Hematopoietic multipotent progenitor cell treated with erythropoietin and hydrocortisone succinate and interleukin-3 and kit ligand, for 6 days (in vitro differentiated cells): ENCODE measurements at regions not wholly inside any gene's neighbourhood (a gene's known extent, or its start where the extent isn't known, plus 50 kb on each side); places are given as distances from the start of the nearest gene placed in this dataset.
"Not testable (repeated sequence)": the region's sequence is repeated elsewhere in the genome, so short reads cannot be mapped to it uniquely, and the experiment has no call there.

Experiments
- DNase-seq: peaks from one replicate; pipeline ENCODE4 v3.0.0-alpha.2; 2015

DNA sequence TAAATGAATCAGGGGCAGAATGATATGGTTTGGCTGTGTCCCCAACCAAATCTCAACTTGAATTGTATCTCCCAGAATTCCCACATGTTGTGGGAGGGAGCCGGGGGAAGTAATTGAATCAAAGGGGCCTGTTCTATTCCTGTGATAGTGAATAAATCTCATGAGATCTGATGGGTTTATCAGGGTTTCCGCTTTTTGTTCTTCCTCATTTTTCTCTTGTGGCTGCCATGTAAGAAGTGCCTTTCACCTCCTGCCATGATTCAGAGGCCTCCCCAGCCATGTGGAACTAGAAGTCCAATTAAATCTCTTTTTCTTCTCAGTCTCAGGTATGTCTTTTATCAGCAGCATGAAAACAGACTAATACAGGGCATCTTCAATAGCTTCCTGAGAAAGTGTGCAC, 107.0 kb downstream of the OTUD1 start:
- not testable (repeated sequence) for DNase-seq

DNA sequence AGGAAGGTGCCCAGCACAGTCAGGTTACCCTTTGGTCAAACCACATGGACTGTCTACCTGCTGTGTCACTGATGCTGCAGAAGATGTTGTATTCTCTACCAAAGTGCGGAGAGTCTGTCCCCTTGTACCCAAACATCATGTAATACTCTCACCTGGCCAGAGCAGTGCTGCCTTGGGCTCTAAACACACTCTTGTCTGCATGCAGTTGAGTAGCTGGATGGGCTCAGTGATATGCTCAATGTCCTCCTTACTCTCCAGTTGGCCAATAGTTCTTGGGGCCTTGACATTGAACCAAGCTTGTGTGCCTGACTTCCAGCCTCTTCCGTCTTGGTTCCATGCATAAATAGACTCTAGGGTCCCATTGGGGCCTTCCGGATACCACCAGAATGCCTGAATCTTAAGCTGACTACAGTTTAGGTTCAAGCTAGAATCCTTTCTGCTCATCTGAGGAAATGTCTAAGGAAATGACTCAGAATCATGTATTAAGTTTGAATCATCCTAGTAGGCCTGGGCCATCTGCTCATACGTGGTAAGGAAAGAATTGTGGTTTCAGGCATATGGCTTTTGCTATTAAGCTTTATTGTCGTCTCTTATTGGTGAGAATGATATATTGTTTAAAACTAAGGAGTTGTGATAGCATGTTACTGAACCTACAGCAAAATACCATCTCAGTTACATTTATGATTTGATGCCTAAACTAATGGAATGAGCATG, 118.0 kb downstream of the OTUD1 start:
- no peak for DNase-seq

DNA sequence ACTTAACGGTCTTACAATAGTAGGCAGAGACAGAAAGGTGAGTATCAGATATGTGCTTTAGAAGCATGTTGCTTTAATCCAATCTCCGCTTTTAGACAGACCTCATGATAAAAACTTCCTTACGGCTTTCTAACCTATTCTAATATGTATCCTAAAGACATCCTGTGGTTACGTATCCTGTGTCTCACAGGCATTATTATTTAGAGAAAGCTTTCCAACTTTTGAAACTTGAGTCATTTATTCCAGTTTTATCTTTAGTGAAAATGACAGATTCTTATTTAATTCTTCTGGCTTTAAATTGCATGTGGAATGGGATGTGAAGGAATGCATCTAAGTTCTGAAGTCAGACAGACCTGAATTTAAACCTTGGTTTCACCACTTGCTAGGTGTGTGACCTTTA, 118.9 kb downstream of the OTUD1 start:
- no peak for DNase-seq

DNA sequence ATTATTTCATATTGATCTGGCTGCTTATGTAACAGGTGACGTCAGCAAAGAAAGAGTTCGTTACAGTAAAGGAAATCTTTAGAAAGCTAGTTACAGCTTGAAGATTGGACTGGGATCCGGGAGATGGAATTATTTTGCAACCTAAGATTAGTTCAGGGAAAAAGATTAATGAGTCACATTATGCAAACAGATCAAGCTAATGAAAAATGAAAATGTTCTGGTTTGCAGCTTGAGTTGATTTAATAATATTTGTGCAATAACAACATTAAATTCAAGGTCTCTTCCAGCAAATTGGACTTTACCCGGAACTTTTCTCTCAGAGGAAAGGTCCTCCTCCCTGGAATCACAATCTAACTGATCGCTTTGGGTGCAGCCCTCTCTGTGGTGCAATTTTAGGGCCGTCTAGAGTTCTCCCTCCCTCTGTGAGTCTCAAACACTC, 119.5 kb downstream of the OTUD1 start:
- DNase-seq, result no peak

DNA sequence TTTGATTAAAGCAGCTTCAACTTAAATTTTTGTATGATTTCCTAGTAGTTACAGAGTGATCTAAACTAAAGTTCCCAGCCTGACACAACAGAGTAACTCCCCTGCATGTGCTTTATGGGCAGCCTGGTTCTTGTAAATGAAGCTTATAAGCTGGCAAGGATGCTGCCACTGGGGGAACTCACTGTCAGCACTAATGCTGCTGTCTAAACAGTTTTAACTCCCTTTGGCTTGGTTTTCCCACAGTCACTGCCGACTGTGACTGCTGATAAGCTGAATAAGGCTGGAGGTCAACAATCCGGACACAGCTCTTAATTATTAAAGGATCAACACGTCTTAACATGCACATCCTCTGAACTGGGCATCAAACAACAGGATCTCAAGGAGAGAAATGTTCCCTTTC, 130.1 kb downstream of the OTUD1 start:
- DNase-seq, result no peak

DNA sequence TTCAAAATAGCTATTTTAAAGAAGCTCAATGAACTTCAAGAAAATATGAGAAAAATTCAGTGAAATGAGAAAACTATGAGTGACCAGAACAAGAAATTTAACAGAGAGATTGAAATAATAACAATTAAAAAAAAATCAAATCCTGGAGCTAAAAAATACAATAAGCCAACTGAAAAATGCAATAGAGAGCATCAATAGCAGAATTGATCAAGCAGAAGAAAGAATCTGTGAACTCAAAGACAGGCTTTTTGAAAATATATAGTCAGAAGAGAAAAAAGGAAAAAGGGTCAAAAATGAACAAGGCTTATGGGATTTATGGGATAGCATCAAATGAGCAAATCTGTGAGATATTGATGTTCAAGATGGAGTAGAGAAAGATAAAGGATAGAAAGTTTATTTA, 133.0 kb downstream of the OTUD1 start:
- no peak for DNase-seq

DNA sequence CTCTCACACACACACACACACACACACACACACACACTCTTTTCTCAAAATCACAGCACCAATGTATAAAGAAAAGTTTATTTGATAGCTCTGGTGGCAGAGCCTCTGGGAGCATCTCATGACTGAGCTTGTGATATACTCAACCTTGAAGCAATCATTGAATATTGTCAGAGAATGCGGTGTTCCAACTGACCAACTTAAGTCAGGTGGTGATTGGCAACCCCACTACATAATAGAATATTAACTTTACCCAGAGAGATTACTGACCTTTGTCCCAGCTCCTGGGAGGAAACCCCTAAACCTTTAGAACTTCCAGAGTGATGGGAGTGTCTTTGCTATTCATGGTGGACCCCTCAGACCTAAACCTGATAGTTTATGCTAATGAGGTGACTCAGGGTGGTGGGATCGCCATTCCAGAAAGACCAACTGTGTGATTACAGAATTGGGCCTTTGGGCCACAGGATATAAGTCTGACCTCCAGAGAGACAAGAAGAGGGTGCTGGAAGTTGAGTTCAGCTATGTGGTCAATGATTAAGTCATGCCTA, 143.1 kb downstream of the OTUD1 start:
- DNase-seq, result no peak

DNA sequence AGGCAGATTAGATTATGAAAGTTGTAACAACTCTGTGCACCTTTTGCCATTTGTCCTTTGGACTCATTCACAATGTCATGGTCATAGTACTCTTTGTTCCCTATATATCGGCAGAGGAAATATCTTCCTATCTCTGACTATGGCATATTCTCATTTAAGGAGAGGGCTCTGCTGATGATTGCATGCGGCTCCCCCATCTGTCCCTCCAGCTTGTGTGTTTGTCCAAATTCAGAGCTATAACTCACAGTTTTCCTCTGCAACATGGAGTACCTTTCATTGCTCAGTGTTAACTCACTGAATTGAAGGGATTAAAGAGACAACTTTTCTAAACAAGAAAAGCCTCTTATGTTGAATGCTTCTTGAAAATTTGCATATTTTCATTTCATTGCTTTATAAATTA, 145.5 kb downstream of the OTUD1 start:
- DNase-seq, result no peak

DNA sequence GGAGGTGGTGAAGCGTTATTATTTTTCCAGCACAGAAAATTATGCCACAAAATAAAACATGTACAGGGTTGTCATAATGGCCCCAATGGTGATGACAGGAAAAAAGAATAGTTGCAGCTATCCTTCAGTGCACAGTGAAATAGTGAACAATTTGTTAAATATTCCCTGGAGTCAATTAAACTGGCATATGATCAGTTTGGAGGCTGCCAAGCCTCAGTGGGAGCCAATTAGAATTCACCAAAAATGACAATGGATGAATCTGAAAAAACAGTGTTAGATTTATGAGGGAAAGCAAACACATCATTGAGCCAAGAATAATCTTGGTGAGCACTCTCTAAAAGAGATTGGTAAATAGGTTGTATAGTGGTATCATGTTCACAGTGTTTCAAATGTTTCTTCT, 146.3 kb downstream of the OTUD1 start:
- no peak for DNase-seq

DNA sequence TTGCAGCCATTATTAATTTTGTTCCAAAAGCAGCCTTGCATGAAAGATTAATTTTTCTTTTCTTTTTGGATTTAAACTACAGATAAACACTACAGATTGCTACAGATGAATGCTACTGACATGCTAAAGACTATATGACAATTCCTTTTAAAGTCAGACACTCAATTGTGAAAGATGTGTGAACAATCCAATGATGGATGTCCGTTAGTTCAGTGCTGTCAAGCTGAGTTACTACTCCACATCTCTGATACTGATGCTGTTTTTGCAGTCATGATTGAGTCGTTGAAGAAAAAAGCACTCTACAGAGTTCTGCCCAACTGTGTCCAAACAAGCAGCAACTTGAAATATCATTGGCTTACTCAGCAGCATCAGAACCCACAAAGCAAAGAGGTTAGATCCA, 146.8 kb downstream of the OTUD1 start:
- DNase-seq, result no peak

DNA sequence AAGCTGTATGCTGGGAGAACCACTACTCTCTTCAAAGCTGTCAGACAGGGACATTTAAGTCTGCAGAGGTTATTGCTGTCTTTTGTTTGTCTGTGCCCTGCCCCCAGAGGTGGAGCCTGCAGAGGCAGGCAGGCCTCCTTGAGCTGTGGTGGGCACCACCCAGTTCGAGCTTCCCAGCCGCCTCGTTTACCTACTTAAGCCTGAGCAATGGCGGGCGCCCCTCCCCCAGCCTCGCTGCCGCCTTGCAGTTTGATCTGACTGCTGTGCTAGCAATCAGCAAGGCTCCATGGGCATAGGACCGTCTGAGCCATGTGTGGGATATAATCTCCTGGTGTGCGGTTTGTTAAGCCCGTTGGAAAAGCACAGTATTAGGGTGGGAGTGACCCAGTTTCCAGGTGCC, 156.4 kb downstream of the OTUD1 start:
- not testable (repeated sequence) for DNase-seq

DNA sequence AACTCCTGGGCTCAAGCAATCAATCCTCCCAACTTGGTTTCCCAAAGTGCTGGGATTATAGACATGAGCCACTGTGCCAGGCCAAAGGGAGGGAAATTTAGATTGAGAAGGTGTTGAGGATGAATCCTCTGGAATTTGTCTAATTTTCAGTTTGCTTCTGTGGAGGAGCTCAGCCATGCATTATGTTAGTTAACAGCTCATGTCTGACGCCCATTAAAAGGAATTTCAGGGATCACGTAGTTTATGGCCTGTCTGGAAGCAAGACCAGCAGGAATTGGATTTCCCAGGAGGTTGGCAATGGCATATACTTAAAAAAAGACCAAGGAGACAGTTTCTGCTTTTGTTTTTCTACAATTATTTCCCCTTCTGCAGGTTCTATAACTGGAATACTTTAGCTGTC, 165.7 kb downstream of the OTUD1 start:
- no peak for DNase-seq

DNA sequence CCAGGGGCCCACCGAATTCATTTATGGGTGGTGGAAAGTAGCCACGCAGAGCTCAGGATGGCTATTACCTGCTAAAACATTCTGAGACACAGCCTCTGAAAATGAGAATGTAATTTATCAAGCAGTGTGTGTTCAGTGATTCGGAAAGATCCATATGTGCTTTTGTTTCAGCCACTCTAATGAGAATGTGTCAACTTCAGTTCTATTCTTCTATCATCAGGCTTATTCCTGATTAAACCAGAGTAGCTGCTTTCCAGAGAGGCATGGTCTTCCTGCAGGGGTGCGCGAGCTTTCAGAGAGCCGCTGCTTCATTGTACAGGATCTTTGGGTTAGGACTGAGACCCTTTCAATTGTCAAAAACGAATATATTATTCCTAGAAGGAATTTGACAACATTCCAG, 167.6 kb downstream of the OTUD1 start:
- DNase-seq, result no peak

DNA sequence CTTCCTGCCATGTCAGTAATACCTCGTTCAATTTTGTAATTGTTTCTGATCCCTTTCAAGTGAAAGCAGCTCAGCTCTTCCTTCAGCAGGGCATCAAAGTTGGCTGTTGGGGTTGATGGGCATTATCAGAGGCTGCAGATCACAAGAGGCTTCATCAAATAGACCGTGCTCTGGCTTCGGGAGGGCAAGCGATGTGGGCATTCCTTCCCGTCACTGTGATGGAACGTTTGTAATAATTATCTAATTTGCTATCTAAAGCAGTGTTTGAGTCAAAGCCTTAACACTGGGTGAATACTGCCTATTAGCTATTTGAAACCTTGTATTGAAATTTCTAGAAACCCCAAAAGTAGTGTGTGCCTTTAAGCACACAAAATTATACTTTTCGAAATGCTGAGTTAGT, 170.1 kb downstream of the OTUD1 start:
- no peak for DNase-seq

DNA sequence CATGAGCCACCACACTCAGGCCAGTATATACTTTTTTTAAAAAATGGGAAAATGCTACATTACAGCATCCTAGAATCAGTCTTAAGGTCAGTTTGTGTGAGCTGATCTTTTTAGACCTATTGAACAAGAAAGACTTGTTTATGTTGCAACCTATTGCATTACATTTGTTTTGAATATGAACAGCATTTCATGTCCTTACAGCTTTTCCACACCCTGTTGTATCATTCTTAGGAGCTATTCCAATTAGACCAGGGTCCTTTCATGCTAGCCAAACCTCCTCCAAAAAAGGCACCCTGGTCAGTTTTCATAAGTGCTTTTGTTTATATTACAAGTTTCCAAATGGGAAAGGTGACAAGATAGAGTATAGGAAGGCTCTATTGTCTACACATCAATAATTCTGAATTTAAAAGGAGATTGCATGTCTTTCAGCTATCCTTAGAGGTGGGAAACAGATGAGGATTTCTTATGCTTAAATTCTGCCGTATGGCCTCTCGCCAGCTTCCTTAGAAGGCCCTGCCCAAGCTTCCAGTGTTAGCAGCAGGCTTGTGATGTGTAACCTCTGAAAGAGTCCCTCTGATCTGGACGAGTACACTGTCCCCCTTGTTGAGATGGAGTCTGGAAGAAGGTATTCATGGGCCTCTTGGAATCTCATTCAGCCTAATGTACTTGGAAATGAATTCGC, 171.9 kb downstream of the OTUD1 start:
- DNase-seq, result no peak

DNA sequence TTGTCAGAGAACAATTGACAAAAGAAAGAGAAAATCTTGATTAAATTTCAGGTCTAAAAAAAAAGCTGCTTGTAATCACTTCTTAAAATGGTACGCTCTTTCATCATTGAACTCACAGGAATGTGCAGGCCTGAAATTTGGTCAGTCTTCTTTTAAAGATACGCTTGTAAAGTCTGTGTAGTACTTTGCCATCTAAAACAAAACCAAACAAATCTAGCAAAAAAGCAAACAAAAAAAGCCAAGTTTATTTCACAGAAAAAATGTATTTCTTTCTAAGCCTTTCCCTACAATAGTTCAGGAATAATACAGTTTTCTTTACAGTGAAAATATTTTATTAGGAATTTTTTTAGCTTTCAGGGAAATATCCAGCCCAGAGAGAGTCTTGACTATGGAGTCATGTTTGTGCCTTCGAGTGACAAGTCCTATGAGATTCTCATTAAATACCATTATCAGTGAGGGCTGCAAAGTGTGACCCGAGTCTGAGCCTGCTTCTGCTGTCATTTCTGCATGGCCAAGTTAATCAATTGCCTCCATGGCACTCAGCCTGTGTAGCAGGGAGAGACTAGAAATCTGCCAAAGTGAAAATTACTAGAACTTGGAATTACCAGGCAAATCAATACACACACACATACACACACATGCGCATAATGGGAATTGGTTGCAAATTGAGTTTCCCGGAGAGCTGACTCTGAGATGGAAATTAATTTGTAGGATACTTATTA, 172.6 kb downstream of the OTUD1 start:
- no peak for DNase-seq

DNA sequence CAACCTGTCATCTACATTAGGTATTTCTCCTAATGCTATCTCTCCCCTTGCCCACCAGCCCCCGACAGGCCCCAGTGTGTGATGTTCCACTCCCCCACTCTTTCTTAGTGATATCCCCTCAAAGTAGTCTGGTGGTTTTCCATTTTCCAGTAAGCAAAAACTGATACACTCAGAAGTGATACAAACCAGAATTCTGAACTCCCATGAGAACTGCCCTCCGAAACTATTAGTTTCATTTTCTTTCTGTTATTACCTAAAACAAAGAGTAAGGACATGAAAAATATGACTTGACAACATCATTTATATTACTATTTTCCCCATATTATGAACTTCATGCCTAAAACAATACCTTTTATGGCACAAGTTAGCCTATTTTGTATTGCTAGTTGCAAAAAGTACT, 175.0 kb downstream of the OTUD1 start:
- DNase-seq, result no peak

DNA sequence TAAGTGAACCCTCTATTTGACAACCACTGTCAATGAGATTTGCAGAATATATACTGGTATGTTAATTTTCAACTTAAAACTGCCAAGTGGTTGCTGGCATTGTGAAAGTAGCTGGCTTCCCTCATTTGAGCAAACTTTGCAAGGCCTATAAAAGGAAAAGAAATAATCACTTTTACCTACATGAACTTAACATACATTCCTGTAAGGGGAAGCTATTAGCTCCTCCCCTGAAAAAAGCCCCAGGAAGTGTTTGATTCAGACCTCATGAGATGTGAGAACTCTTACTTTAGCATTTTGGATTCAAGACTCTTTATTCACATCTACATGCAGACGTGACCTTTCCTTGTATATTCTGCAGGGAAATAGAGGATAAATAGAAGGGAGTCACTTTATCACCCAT, 175.6 kb downstream of the OTUD1 start:
- no peak for DNase-seq

DNA sequence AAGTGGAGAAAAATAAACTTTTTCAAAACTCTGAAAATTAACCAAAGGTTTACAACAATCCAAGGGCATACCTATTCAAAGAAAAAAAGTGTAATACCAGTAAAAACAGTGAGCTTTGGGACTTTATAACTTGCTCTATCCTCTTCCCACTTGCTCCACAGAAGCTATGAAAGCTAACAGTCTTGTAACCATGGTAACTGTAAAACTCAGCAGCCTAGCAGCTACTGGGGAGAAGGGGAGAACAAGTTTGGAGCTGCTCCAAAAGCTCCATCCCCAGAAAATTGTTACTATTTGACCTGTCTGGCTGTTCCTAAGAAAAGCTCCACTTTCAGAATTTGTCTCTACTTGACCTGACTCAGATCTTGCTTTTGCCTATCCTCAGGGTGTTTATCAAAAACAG, 191.5 kb downstream of the OTUD1 start:
- DNase-seq, result no peak

DNA sequence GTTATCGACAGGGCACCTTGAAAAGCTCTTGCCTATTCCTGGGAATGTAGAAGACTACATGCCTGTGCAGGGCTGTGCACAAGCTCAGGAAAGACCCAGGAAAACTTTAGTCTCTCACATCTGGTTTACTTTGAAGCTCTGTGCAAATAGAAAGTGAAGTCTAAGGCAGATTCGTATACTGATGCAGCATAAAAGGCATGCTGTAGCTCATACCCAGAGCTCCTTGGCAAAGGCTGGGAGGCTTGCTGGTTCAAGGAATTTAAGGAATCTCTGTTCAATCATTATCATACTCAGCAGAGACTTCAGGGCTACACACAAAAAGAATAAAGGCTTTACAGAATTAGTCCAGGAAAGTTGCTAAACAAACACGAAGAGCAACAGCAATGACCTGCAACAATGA, 192.0 kb downstream of the OTUD1 start:
- DNase-seq, result no peak

DNA sequence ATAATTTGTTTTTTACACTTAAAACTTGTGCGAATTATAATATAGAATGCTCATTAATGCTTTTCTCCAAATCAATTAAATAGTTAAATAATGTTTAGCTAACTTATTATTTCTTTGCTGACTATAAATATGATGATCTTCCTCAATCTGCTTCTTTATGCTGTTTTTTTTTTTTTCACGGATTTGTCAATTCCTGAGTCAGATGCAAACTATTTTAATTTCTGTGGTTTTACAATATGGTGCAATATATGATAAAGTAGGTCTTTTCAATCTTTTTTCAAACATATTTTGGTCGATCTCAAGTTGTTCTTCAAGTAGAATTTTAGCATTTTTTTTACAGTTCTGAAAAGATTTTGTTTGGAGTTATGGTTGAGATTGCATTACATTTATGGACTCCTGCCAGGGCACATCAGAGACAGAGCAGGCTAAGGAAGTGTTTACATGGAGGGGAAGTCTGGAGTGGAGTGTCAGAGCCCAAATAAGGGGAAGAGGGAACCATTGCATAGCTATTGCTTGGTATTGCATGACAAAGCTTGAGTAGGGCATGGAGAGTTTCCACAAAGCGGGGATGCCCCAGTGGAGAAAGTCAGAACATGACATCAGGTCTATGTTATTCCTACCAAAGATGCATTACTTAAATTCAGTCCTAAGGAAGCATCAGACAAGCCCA, 204.4 kb downstream of the OTUD1 start:
- peak; percentile 24 for DNase-seq

DNA sequence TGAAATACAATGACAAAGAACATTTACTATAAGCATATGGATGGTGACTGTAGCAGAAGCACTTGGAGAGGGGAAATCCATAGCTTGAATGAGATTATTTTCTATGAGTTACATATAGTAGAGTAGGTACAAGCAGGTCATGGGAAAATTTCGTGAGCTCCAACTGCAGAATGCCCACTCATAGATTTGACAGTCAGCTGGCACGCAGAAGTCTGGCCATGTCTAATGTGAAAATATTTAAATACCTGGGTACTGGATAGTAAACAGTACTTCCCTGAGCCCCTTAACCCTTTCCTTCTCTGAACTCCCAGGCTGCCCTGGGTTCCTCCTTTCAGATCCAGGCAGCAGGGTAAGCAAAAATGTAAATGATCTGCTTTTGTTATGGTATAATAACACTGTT, 209.7 kb downstream of the OTUD1 start:
- DNase-seq, result no peak

DNA sequence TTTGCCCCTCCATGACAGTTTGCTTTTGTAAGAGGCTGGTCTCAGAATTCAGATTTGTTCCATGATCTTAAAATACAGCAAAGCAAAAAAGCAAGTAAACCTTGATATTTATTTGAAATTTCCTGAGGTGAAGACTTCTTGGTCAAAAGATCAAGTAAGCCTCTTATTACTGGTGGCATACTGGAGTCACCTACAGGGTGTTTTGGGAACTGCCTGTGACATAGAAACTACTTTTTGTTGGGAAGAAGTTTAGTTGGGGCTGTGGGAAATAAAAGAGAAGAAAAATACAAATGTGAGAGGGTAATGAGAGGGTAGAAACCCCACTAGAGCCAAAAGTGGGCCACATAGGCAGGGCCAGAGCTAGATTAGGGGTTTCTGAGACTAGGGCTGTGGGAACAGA, 217.9 kb downstream of the OTUD1 start:
- DNase-seq, result peak; percentile 13
